C4-2B (cell line): ENCODE measurements at regions not wholly inside any gene's neighbourhood (a gene's known extent, or its start where the extent isn't known, plus 50 kb on each side); places are given as distances from the start of the nearest gene placed in this dataset.

ENCODE experiments used
- ZFX ChIP-seq: fragments of 450-650 bp; IDR thresholded peaks from 2 replicates; pipeline ENCODE4 v1.6.1; 2017
- TF ChIP-seq, protein P1 (sequence below): fragments of 450-650 bp; conservative IDR thresholded peaks from 2 replicates; pipeline ENCODE4 v1.5.1; 2017; ENCODE audit warnings: mild to moderate bottlenecking

DNA sequence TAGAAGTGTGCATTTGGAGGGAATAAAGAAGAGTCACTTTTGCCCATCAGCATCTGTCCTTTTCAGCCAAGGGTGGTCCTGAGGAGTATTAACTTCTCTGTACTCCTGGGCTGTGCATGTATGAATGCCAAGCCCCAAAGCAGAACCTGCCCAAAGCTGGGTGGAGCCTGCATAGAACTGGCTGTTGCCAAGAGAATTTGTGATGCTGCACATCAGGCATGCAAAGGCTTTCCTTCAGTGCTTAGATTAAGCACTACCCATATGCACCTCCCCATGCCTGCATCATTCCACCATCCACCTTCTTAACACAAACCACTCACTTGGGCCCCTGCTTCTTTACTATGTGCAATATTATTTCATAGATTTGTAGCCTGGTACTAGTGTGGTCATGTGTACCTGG is 493.8 kb downstream of the KIF4B start:
- TF ChIP-seq, protein P1, sequence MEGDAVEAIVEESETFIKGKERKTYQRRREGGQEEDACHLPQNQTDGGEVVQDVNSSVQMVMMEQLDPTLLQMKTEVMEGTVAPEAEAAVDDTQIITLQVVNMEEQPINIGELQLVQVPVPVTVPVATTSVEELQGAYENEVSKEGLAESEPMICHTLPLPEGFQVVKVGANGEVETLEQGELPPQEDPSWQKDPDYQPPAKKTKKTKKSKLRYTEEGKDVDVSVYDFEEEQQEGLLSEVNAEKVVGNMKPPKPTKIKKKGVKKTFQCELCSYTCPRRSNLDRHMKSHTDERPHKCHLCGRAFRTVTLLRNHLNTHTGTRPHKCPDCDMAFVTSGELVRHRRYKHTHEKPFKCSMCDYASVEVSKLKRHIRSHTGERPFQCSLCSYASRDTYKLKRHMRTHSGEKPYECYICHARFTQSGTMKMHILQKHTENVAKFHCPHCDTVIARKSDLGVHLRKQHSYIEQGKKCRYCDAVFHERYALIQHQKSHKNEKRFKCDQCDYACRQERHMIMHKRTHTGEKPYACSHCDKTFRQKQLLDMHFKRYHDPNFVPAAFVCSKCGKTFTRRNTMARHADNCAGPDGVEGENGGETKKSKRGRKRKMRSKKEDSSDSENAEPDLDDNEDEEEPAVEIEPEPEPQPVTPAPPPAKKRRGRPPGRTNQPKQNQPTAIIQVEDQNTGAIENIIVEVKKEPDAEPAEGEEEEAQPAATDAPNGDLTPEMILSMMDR: no peak
- TF ChIP-seq ZFX: no peak
